Activated CD4-positive, CD25-positive, alpha-beta regulatory T cell treated with anti-CD3 and anti-CD28 coated beads, Interleukin-2, amount 50 U/mL, for 72 hours (primary cell): ENCODE measurements at regions not wholly inside any gene's neighbourhood (a gene's known extent, or its start where the extent isn't known, plus 50 kb on each side); places are given as distances from the start of the nearest gene placed in this dataset.
A peak's percentile ranks its signal among the peaks of the same experiment; 100 is the strongest.
"Not testable (repeated sequence)": the region's sequence is repeated elsewhere in the genome, so short reads cannot be mapped to it uniquely, and the experiment has no call there.

Experiments
- DNase-seq: peaks from one replicate; pipeline ENCODE4 v3.0.0; 2021

DNA sequence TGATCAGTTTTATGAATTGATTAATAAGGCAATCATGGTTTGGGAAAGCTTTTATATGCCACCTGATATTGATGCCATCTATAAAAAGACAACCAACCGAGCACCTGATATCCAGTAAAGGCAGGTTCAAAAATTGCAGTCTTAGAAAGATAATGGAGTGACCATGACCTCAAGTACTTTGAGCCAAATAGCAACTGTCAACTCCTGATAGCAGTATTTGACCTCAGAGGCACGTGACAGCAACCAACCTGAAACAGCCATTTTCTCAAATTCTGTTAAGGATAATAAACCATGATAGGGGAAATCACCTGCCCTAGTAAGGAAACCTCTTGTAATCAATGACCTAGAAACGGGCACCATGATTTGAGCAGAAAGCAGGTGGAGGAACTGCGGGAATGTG, 77.1 kb upstream of the NFE2L3 start:
- no peak for DNase-seq

DNA sequence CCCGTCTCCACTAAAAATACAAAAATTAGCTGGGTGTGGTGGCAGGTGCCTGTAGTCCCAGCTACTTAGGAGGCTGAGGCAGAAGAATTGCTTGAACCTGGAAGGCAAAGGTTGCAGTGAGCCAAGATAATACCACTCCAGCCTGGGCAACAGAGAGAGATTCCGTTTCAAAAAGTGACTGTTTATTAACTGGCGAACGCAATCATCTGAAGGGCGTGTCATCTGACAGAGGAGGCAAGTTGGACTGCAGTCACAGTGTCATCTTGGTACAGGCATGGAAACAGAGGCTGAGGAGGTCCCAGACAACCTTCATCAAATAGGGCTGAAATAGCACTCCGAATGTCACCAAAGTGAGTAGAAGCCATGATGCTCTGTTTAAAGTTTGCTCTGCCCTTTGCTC, 75.3 kb upstream of the NFE2L3 start:
- DNase-seq, result no peak

DNA sequence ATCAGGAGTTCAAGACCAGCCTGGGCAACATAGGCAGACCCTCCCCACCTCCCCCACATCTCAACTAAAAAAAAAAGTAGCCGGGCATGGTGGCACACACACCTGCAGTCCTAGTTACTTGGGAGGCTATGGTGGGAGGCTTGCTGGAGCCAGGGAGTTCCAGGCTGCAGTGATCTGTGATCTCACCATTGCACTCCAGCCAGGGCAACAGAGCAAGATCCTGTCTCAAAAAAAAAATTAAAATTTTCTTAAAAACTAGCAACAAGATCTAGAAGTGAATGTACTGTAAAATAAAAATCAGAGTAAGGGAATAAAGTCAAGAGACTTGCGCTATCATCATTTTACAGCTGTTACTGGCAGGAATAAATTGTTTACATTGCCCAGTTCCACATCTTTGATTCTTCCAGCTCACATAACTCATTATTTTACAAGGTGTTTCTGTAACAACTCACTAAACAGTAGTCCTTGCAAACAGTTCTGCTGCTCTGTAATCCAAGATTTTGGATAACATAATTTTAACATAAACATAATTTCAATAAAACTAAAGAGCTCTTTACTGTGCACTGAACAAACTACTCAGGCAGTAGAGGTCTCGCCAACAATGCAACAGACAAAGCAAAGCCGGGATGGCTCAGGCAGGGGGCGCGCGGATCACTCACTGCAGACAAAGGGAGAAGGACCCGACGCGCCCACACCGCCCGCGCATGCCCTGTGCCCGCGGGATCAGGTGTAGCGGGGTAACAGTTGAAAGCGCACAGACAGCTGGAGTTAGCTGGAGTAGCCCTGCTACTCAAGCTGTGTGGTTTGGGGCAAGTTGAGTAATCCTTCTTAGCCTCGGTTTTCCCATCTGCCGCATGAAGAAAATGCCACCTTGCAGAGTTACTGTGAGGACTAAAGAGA, 73.3 kb upstream of the NFE2L3 start:
- DNase-seq, result peak; percentile 59

DNA sequence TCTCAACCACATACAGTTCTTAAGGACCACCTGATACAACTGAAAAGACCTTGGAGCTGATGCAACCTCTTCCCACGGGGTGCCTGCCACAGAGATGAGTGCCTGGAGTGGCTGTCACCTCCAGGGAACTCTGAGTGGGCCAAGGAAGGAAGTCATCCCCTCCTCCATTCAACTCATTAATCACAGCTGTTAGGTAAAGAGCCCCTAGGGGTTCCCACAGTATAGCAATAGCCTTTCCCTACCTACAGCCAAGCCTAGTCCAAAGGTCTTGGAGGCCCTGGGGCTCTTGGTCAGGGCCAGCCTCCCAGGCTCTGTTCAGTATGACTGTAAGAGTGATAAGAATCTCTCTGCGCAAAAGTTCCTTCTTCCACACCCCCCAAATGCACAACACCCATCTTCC, 70.4 kb upstream of the NFE2L3 start:
- DNase-seq, result no peak

DNA sequence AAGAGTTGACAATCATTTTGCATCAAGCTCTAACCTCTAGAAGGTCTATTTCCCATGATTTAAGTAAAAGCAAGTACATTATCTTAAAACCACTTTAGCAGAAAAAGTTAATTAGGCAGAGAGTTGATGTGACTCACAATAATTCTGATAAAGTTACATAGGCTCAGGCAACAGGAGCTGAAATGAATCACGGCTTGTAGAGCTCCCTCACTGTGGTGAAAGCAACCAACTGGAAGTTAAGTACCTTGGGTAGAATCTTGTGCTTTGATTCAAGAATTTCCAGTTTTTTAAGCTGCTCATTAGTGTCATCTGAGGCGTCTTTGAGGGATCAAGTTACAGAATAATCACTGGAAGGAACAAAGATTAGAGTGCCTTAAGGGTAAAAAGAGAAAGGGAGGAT, 68.9 kb upstream of the NFE2L3 start:
- no peak for DNase-seq

DNA sequence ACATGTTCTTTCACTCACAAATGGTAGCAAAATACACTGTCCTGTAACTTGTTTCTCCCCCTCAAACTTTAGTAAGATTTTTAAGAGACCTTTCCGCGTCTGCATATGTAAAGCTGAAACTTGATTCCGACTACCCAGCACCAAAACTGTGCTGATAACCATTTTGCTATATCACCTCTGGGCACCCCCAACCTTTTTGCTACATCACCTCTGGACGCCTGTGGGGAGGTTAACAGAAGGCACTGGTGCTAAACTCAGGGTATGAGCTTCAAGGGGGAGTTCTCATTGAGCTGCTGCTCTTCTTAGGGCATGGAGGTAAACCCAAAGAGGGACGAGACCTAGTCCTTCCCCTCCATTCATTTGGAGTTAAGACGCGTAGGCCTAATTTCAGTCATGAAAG, 67.6 kb upstream of the NFE2L3 start:
- DNase-seq, result no peak

DNA sequence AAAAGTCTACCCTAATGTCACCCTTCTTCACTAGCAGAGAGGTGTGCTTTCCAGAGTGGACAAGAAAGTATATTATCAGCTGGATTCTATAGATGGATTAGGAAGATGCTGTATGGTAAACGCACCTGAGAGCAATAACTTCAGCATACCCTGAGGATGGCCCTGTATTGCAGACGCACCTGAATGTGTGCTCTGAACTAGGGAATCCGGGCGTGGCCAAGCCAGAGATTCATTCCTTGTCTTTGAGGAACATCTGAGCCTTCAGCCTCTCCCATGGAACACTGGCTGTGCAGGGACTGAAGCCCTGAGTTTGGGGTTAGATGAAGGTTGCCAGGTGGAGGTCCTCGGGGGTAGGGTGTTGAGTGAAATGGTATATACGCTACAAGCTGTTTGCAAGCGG, 66.2 kb upstream of the NFE2L3 start:
- no peak for DNase-seq

DNA sequence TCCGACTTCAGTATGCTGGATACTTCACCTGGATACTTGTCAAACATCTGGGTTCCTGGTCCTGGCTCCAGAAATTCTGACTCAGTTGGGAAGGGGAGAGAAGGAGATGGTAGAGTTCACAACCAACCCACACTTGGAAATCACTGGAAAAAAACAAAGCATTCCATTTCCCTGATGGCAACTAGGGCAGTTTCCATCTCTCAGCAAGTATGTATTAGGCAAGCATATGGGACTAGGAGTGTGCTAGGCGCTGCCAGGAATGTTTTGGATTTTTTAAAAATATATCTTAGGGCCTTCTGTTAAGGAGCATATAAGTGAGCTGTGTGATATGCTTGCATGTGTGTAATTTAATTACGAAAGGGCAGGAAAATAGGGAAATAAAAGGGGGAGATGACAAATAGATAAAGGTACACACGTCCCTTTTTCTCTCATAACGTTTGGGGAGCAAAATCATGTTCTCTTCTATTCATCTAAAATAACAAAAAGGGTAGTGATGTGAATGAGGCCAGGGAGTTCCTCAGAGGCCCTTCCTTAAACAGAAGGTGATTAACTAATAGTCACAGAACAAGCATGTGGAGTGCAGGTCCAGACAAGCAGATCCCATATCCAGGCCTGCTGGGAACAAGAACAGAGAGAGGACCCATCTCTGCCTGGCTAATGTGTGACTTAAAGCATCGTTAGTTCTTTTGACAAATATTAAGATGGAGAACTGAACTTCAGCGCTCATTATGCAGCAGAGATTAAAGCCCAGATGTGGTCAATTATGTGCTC, 64.5 kb upstream of the NFE2L3 start:
- no peak for DNase-seq

DNA sequence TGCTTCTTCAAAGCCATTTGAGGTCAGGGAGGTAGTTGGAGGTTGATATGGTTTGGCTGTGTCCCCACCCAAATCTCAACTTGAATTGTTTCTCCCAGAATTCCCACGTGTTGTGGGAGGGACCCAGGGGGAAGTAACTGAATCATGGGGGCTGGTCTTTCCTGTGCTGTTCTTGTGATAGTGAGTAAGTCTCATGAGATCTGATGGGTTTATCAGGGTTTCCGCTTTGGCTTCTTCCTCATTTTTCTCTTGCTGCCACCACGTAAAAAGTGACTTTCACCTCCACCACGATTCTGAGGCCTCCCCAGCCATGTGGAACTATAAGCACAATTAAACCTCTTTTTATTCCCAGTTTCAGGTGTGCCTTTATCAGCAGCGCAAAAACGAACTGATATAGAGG, 62.5 kb upstream of the NFE2L3 start:
- DNase-seq, result not testable (repeated sequence)

DNA sequence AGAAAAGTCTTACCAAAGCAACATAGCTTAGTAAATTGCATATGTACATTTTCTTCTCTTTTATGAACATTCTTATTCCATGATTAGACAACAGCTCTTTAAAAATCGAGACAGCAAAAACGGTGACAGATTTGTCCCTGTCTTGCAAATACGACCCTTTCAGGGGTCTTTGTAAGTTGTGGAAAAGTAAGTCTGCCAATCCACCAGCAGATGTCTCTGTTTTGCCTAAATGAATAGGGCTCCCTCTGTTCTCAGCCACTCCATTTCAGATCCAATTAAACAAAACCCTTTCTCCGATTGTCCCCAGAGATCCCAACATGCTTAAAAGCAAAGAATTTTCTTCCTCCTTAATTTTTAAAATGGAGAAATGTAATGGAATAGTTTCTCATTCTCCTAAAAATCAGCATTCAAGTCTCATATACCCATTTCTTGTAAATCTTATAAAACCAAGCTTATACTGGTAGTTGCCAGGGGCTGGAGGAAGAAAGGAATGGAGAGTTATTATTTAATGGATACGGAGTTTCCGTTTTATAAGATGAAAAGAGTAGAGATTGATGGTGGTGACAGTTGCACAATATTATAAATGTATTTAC, 61.0 kb upstream of the NFE2L3 start:
- no peak for DNase-seq

DNA sequence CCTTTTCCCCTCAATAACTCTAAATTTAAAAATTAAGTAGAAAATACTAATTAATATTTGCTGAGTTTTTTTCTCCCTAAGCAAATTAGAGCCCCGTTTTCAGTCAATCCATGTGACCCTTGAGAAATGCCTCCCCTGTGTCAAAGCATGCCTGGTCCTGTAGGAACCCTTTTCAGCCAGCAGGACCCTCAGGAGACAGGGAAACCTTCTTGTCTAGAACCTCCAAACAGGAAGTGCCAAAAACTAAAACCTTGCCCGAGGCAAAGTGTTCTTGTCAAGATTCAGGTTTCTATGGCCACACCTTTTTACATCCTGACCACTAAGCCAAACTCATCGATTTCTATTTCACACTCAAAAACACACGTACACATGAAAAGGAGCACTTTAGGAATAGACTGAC, 60.1 kb upstream of the NFE2L3 start:
- no peak for DNase-seq

DNA sequence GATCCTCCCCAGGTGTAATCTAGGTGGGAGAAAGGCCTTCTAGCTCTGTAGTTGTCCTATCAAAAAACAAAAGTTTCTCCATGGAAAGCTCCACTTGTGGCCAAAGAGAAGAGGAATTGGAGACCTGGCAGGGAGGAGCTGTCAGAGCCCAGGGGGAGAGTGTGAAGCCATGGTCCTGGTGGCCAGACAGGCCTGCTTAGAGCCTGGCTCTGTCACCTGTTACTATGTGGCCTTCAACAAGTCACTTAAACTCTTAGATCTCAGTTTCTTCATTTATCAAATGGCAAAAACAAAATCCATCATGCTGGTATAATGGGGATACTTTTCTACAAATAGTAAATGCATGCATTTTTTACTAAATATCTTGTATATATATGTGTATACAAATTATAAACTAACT, 59.0 kb upstream of the NFE2L3 start:
- DNase-seq, result no peak

DNA sequence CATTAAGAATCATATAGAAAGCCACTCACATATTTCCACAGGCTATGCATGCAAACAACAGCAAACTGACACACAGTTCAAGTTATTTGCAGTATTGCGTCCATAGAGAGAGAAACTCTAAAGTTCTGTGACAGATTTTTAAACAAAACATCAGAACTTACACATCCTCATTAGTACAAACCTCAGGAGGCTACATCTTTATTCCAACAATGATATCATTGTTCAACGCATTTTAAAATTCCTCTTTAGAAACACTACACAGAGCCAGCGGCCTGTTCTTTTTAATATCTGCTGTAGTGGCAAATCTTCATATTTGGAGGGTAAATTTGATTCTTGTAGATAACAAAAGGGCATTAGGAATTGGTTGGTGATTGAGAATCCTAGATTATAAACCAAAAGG, 55.9 kb upstream of the NFE2L3 start:
- no peak for DNase-seq

DNA sequence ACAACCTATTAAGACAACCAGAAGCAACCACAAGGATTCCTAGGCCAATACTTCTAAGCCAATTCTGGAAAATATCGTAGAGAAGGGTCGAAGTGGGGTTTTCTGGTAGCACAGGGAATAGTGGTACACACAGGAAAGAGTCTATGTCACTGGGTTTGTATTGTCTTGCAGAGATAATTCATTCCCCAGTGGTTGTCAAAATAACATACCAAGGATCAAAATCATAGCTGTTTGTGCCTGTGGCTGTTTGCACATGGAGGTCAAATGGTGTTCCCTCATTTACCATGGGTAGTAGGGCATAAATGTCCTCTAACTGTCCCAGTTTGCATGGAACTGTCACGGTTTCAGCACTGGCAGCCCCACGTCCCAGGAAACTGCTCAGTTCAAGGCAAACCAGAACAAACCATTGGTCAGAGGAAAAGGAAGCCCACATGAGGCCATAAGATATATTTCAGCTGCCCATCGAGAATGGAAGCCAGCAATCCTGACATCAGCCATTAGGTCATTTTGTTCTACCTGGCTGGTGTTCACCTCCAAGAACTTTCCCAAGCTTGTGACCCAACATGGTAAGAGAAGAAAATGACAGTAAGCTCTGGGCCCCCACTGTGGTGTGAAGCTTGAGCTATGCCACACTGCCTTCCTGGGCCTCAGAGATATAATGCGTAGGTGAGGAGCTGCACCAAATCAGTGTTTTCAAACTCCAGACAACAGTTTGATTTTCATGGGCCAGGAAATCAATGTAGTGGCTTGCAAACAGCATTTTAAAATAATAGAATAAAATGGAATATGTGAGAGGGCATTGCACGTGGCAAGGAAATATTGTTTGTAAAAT, 53.9 kb upstream of the NFE2L3 start:
- DNase-seq, result no peak

DNA sequence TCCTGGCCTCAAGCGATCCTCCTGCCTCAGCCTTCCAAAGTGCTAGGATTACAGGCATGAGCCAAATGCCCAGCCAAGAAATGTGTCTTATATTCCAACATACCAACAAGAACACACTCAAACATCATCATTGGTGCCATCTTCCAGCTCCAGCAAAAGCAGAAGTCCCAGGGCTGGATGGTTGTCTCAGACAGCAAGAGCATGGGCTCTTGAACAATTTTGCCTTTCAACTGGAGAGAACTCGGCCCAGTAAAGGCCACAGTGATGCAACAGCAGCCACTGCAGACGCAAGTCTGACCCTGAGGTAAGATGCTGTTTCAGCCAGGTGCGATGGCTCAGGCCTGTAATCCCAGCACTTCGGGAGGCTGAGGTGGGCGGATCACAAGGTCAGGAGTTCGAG, 52.8 kb upstream of the NFE2L3 start:
- no peak for DNase-seq

DNA sequence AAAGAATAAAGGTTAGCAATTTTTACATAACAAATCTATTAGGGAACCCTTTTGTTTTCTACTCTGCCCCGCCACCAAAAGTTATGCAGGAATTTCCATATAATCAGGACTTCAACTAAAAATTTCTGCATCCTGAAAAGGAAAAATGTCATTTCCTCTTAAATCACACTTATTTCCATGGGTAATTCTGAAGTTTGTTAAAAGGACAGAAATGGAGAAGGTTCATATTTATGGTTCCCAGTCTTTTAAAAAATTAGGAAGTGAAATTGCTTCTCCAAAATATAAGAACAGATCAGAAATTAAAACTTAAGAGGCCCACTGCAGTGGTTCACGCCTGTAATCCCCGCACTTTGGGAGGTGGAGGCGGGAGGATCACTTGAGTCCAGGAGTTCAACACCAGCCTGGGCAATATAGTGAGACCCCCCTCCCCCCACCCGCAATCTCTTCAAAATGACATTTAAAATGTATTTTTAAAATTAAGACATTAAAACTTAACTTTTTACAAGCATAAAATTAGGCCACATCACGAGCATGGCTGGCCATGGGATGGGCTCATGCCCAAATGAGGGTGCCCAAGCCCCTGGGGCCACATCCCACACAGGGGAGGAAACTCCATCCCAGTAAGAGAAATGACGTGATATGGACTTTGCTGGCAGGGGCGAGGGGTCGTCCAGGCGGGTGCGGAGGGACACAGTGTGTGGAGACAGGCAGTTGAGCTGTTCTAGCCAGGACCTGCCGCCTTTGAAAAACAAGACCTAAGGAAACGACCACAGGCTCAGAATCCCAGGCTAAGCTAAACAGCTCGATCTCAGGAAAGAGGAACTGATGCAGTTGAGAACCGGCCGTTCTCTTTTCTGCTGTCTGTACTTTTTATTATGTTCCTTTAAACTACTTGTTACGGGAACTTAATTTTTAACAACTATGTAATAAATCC, 51.3 kb upstream of the NFE2L3 start:
- DNase-seq, result no peak

DNA sequence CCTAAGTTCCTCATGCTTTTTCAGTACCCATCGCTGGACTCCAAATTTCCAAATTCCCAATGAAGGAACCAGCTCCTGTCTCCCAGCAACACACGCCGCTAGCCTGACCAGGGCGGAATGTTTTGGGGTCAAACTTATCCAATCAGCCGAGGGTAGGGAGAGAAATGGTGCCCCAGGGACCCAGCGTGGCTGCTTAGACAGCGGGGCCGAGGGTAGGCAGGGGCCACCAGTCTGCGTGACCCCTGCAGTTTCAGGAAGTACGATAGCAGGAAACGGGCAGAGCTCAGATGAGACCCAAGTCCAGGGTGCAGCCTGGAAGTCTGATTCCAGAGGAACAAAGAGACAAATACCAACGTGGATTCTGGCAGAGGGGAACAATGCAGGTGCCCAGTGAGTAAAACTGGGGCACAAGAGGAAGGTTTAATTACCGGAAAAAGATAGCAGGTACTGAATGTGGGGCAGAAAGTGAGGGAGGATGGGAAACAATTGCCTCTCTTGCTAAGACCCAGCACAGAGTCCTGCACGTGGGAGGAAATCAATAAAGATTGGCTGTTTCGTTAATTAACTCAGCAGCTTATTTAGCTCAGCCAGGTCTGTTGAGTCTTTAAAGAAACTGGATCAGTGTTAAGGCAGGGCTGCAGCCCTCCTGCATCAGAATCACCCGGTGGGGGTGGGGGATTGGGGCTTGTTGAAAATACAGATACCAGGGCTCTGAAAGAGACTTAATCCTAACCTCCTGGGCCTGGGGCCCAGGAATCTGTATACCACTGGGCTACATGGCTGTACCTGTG, 50.4 kb upstream of the NFE2L3 start:
- DNase-seq, result peak; percentile 35

DNA sequence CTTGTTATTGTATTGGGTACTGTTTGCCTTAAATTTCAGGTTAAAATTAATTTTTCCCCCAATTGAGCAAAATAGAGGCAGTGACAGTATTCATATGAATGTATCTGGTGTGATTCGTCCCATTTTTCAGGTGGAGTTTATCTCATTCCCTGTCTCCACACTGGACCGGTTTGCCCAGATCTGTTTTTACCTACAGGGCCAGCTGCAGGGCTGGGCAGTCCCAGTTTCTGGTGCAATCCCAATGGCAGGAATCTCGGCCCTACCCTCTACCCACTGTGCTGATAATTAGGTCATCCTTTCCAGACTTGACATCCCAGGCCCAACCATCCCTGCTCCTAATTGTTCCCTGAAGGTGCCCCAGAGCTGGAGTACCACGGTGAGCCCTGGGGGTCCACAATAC, 49.8 kb upstream of the NFE2L3 start:
- no peak for DNase-seq
